KMS-11 (cell line): ENCODE measurements at regions not wholly inside any gene's neighbourhood (a gene's known extent, or its start where the extent isn't known, plus 50 kb on each side); places are given as distances from the start of the nearest gene placed in this dataset.

ENCODE experiments used
- H2AFZ ChIP-seq: fragments of 200-600 bp; sonication (generic); 2 replicates; pipeline ENCODE4 v1.6.1; 2016; ENCODE audit warnings: antibody characterized with exemption, mixed run types, low read depth
- H3K27ac ChIP-seq: fragments of 200-600 bp; sonication (generic); 2 replicates; pipeline ENCODE4 v1.6.1; 2016; ENCODE audit warnings: mild to moderate bottlenecking, mixed run types
- H3K27me3 ChIP-seq: fragments of 200-600 bp; sonication (generic); 2 replicates; pipeline ENCODE4 v1.6.1; 2017; ENCODE audit warnings: mild to moderate bottlenecking, low read depth, mixed run types, moderate library complexity; ENCODE audit not compliant: insufficient read depth
- H3K36me3 ChIP-seq: fragments of 200-600 bp; sonication (generic); 2 replicates; pipeline ENCODE4 v1.6.1; 2017; ENCODE audit warnings: mild to moderate bottlenecking, mixed run types; ENCODE audit not compliant: insufficient read depth
- H3K4me1 ChIP-seq: fragments of 200-600 bp; sonication (generic); 2 replicates; pipeline ENCODE4 v1.6.1; 2016; ENCODE audit warnings: mild to moderate bottlenecking, low read depth, mixed run types; ENCODE audit not compliant: poor library complexity, severe bottlenecking
- H3K4me2 ChIP-seq: fragments of 200-600 bp; sonication (generic); 2 replicates; pipeline ENCODE4 v1.7.0; 2016; ENCODE audit warnings: mild to moderate bottlenecking, mixed run types
- H3K4me3 ChIP-seq: fragments of 200-600 bp; sonication (generic); IDR thresholded peaks from 2 replicates; pipeline ENCODE4 v1.6.1; 2017; ENCODE audit warnings: low read depth, low read length, mixed read lengths; ENCODE audit not compliant: insufficient read depth
- H3K79me2 ChIP-seq: fragments of 200-600 bp; sonication (generic); 2 replicates; pipeline ENCODE4 v1.6.1; 2016; ENCODE audit warnings: low read depth, mixed run types; ENCODE audit not compliant: insufficient read depth
- H3K9ac ChIP-seq: fragments of 200-600 bp; sonication (generic); 2 replicates; pipeline ENCODE4 v1.6.1; 2016; ENCODE audit warnings: mild to moderate bottlenecking, mixed run types
- H4K20me1 ChIP-seq: fragments of 200-600 bp; sonication (generic); 2 replicates; pipeline ENCODE4 v1.6.1; 2016; ENCODE audit warnings: mild to moderate bottlenecking, mixed run types; ENCODE audit not compliant: insufficient read depth
- CTCF ChIP-seq: fragments of 200-600 bp; sonication (generic); conservative IDR thresholded peaks from 2 replicates; pipeline ENCODE4 v1.6.1; 2017; ENCODE audit warnings: low read depth, mild to moderate bottlenecking, antibody characterized with exemption, low read length, moderate library complexity, mixed read lengths

- Histone ChIP-seq H3K9ac (no peak overlapping the region), H3K4me1 (no peaks in the 10 kb centered on the region), H3K4me2 (no peak overlapping the region), H2AFZ (no peak overlapping the region), H3K36me3 (no peaks in the 10 kb centered on the region), H3K79me2 (no peaks in the 10 kb centered on the region), H3K27ac (no peak overlapping the region), H3K27me3 (no peaks in the 10 kb centered on the region), H3K4me3 (no peak overlapping the region), H4K20me1 (no peaks in the 10 kb centered on the region)
- TF ChIP-seq CTCF, result no peak
Measured at GRCh38 chr2:2575181-2575577, 244.1 kb upstream of the MYT1L start.

GRCh38 chr2:2574401-2575180, 243.5 kb upstream of the MYT1L start:
- H3K79me2 ChIP-seq, result no peaks in the 10 kb centered on the region
- no peaks in the 10 kb centered on the region for H3K27me3 ChIP-seq
- H3K9ac ChIP-seq, result no peak overlapping the region
- no peak for TF ChIP-seq CTCF
- H3K36me3 ChIP-seq, result no peaks in the 10 kb centered on the region
- no peak overlapping the region for H2AFZ ChIP-seq
- H3K4me3 ChIP-seq, result no peak overlapping the region
- H4K20me1 ChIP-seq, result no peaks in the 10 kb centered on the region
- H3K4me1 ChIP-seq, result no peaks in the 10 kb centered on the region
- no peak overlapping the region for H3K27ac ChIP-seq
- no peak overlapping the region for H3K4me2 ChIP-seq

GRCh38 chr2:2573658-2574293, 242.7 kb upstream of the MYT1L start:
- no peak overlapping the region for H3K4me2 ChIP-seq
- no peaks in the 10 kb centered on the region for H4K20me1 ChIP-seq
- H3K27ac ChIP-seq, result no peak overlapping the region
- no peak overlapping the region for H2AFZ ChIP-seq
- no peaks in the 10 kb centered on the region for H3K27me3 ChIP-seq
- no peaks in the 10 kb centered on the region for H3K36me3 ChIP-seq
- no peak overlapping the region for H3K9ac ChIP-seq
- no peaks in the 10 kb centered on the region for H3K4me1 ChIP-seq
- no peak for TF ChIP-seq CTCF
- H3K4me3 ChIP-seq, result no peak overlapping the region
- H3K79me2 ChIP-seq, result no peaks in the 10 kb centered on the region

GRCh38 chr2:2573205-2573604, 242.1 kb upstream of the MYT1L start:
- Histone ChIP-seq H3K36me3 (no peaks in the 10 kb centered on the region), H3K9ac (no peak overlapping the region), H3K79me2 (no peaks in the 10 kb centered on the region), H3K4me3 (no peak overlapping the region), H3K4me1 (no peaks in the 10 kb centered on the region), H3K27me3 (no peaks in the 10 kb centered on the region), H3K4me2 (no peak overlapping the region), H4K20me1 (no peaks in the 10 kb centered on the region), H2AFZ (no peak overlapping the region), H3K27ac (no peak overlapping the region)
- no peak for TF ChIP-seq CTCF
